H1 (cell line): ENCODE measurements at regions not wholly inside any gene's neighbourhood (a gene's known extent, or its start where the extent isn't known, plus 50 kb on each side); places are given as distances from the start of the nearest gene placed in this dataset.

Experiments
- CTCF ChIA-PET: fragments of 300-600 bp; sonication (Branson Sonifier 250); formaldehyde crosslinking; loops from one replicate; lab custom pipeline; 2021; ENCODE audit not compliant: partially characterized antibody; lab: Charles Lee
- POLR2A ChIA-PET: fragments of 300-600 bp; sonication (Branson Sonifier 250); formaldehyde crosslinking; loops from one replicate; lab custom pipeline; 2021; ENCODE audit warnings: inconsistent platforms; ENCODE audit not compliant: partially characterized antibody; lab: Charles Lee
- DNase-seq, 2 experiments: peaks; one replicate each; pipeline versions ENCODE4 v3.0.0 to v3.0.0-alpha.2; 2010 to 2022; ENCODE audit warnings: low spot score in 2 of 2, low read depth in 1 of 2, mixed read lengths in 1 of 2
- FAIRE-seq: peaks from 2 replicates; lab custom pipeline; 2011; peaks lifted over from hg19 to GRCh38; lab: Jason Lieb, UNC
- H2AFZ ChIP-seq: 2 replicates; pipeline ENCODE4 v1.8.1; 2012; ENCODE audit warnings: low read length, inconsistent platforms
- H2AK5ac ChIP-seq: 2 replicates; pipeline ENCODE4 v1.6.1; 2013; ENCODE audit warnings: low read depth, low read length
- H2BK120ac ChIP-seq: replicated peaks from 2 replicates; pipeline ENCODE3; 2013; ENCODE audit warnings: low read depth, low read length, inconsistent platforms
- H2BK12ac ChIP-seq: 2 replicates; pipeline ENCODE4 v1.6.1; 2013; ENCODE audit warnings: low read depth, low read length
- H2BK15ac ChIP-seq: 2 replicates; pipeline ENCODE4 v1.6.1; 2013; ENCODE audit warnings: low read length
- H2BK20ac ChIP-seq: 2 replicates; pipeline ENCODE4 v1.6.1; 2013; ENCODE audit warnings: low read length
- H2BK5ac ChIP-seq: 2 replicates; pipeline ENCODE4 v1.6.1; 2013; ENCODE audit warnings: low read depth, low read length
- H3K14ac ChIP-seq: 2 replicates; pipeline ENCODE4 v1.6.1; 2013; ENCODE audit warnings: inconsistent platforms; ENCODE audit not compliant: insufficient read length
- H3K18ac ChIP-seq: 2 replicates; pipeline ENCODE4 v1.6.1; 2013; ENCODE audit warnings: low read length; ENCODE audit errors: extremely low read depth
- H3K23ac ChIP-seq: 2 replicates; pipeline ENCODE4 v1.6.1; 2013; ENCODE audit warnings: inconsistent platforms; ENCODE audit not compliant: insufficient read length
- H3K23me2 ChIP-seq: 2 replicates; pipeline ENCODE4 v1.6.1; 2013; ENCODE audit warnings: low read depth, low read length
- H3K27ac ChIP-seq: 2 replicates; pipeline ENCODE4 v1.6.1; 2011; ENCODE audit warnings: low read depth, low read length, inconsistent platforms
- H3K27me3 ChIP-seq, 4 experiments: replicated peaks in 1 of 4; 1 replicate in 1 of 4; 2 replicates in 3 of 4; pipeline versions ENCODE4 v1.6.1 to v1.8.1; 2011 to 2013; ENCODE audit warnings: low read length in 3 of 4, mild to moderate bottlenecking in 3 of 4, inconsistent platforms in 2 of 4, mixed read lengths in 2 of 4, moderate library complexity in 1 of 4; ENCODE audit not compliant: control insufficient read depth in 3 of 4, insufficient read depth in 3 of 4; ENCODE audit errors: extremely low read depth in 1 of 4
- H3K36me3 ChIP-seq, 4 experiments: 2 replicates each; pipeline versions ENCODE4 v1.6.1 to v1.8.1; 2011 to 2013; ENCODE audit warnings: mild to moderate bottlenecking in 4 of 4, low read length in 3 of 4, moderate library complexity in 2 of 4, control low read depth in 1 of 4, inconsistent platforms in 1 of 4; ENCODE audit not compliant: insufficient read depth in 4 of 4, control insufficient read depth in 2 of 4
- H3K4ac ChIP-seq: replicated peaks from 2 replicates; pipeline ENCODE3; 2013; ENCODE audit warnings: low read length, low read depth, mixed read lengths, inconsistent platforms; ENCODE audit not compliant: insufficient read length
- H3K4me1 ChIP-seq, 4 experiments: replicated peaks in 1 of 4; 1 replicate in 1 of 4; 2 replicates in 3 of 4; pipeline versions ENCODE4 v1.6.1 to v1.8.1; 2011 to 2013; ENCODE audit warnings: low read length in 3 of 4, inconsistent platforms in 2 of 4, mixed read lengths in 1 of 4; ENCODE audit not compliant: insufficient read depth in 4 of 4, control insufficient read depth in 3 of 4
- H3K4me2 ChIP-seq, 2 experiments: 2 replicates each; pipeline versions ENCODE4 v1.6.1 to v1.8.1; 2011 to 2013; ENCODE audit warnings: low read depth in 2 of 2, low read length in 2 of 2, control low read depth in 1 of 2, inconsistent platforms in 1 of 2, mild to moderate bottlenecking in 1 of 2; ENCODE audit not compliant: insufficient read depth in 1 of 2
- H3K4me3 ChIP-seq, 4 experiments: fragments of 200-600, 300-600 bp in 1 of 4; sonication (generic), shearing (Covaris generic), sonication (Bioruptor Twin) in 1 of 4; 2 replicates each; pipeline versions ENCODE4 v1.5.1 to v1.8.1; 2011 to 2016; ENCODE audit warnings: low read length in 4 of 4, low read depth in 3 of 4, control low read depth in 2 of 4, inconsistent platforms in 2 of 4, mild to moderate bottlenecking in 2 of 4, mixed read lengths in 1 of 4, moderate library complexity in 1 of 4; ENCODE audit not compliant: insufficient read depth in 2 of 4; ENCODE audit errors: extremely low read depth in 1 of 4
- H3K56ac ChIP-seq: replicated peaks from 2 replicates; pipeline ENCODE3; 2013; ENCODE audit warnings: low read depth, mild to moderate bottlenecking, mixed read lengths, low read length, inconsistent platforms; ENCODE audit not compliant: insufficient read length
- H3K79me1 ChIP-seq: 2 replicates; pipeline ENCODE4 v1.6.1; 2013; ENCODE audit warnings: low read depth, low read length, control low read depth
- H3K79me2 ChIP-seq, 2 experiments: 2 replicates each; pipeline versions ENCODE4 v1.6.1 to v1.8.1; 2012 to 2013; ENCODE audit warnings: low read length in 2 of 2, mild to moderate bottlenecking in 2 of 2, inconsistent platforms in 1 of 2; ENCODE audit not compliant: insufficient read depth in 2 of 2, control insufficient read depth in 1 of 2
- H3K9ac ChIP-seq, 4 experiments: replicated peaks in 1 of 4; 1 replicate in 1 of 4; 2 replicates in 3 of 4; pipeline versions ENCODE4 v1.6.1 to v1.8.1; 2011 to 2013; ENCODE audit warnings: low read depth in 3 of 4, low read length in 3 of 4, control low read depth in 2 of 4, mild to moderate bottlenecking in 2 of 4, moderate library complexity in 2 of 4, inconsistent platforms in 1 of 4; ENCODE audit errors: extremely low read depth in 1 of 4
- H3K9me3 ChIP-seq, 2 experiments: 2 replicates each; pipeline versions ENCODE4 v1.6.1 to v1.8.1; 2012 to 2013; ENCODE audit warnings: mild to moderate bottlenecking in 2 of 2, moderate library complexity in 2 of 2, control low read depth in 1 of 2, inconsistent platforms in 1 of 2, low read depth in 1 of 2, low read length in 1 of 2, mixed read lengths in 1 of 2; ENCODE audit not compliant: insufficient read depth in 2 of 2
- H4K20me1 ChIP-seq, 2 experiments: replicated peaks in 1 of 2; 2 replicates each; pipeline versions ENCODE3 to v1.8.1; 2011 to 2013; ENCODE audit warnings: inconsistent platforms in 2 of 2, low read length in 2 of 2, mild to moderate bottlenecking in 1 of 2; ENCODE audit not compliant: insufficient read depth in 2 of 2, control insufficient read depth in 1 of 2
- H4K5ac ChIP-seq: 2 replicates; pipeline ENCODE4 v1.6.1; 2013; ENCODE audit warnings: low read length, low read depth, mixed read lengths, inconsistent platforms; ENCODE audit not compliant: insufficient read length
- H4K8ac ChIP-seq: 2 replicates; pipeline ENCODE4 v1.8.0; 2013; ENCODE audit warnings: mild to moderate bottlenecking, moderate library complexity, low read length, inconsistent platforms; ENCODE audit not compliant: insufficient read depth; ENCODE audit errors: extremely low read depth
- H4K91ac ChIP-seq: replicated peaks from 2 replicates; pipeline ENCODE3; 2013; ENCODE audit warnings: low read length, mixed read lengths, inconsistent platforms; ENCODE audit not compliant: insufficient read length
- BACH1 ChIP-seq: IDR thresholded peaks from 2 replicates; pipeline ENCODE4 v1.6.1; 2012; ENCODE audit warnings: low read length, improper control_type of control experiment
- GABPA ChIP-seq: IDR thresholded peaks from 2 replicates; pipeline ENCODE4 v1.6.1; 2011; ENCODE audit warnings: mild to moderate bottlenecking, low read length, moderate library complexity, borderline replicate concordance; ENCODE audit not compliant: insufficient read depth
- NRF1 ChIP-seq: IDR thresholded peaks from 2 replicates; pipeline ENCODE4 v1.6.1; 2011; ENCODE audit warnings: mild to moderate bottlenecking, low read depth, low read length, improper control_type of control experiment
- POU5F1 ChIP-seq: IDR thresholded peaks from 2 replicates; pipeline ENCODE4 v1.6.1; 2011; ENCODE audit warnings: low read depth, mild to moderate bottlenecking, low read length, moderate library complexity
- SAP30 ChIP-seq: fragments of 300-600 bp; sonication (generic); IDR thresholded peaks from 2 replicates; pipeline ENCODE4 v1.7.1; 2012; ENCODE audit warnings: low read length, moderate library complexity, mild to moderate bottlenecking, inconsistent platforms; ENCODE audit not compliant: insufficient read depth, insufficient replicate concordance
- SIN3A ChIP-seq, 2 experiments: IDR thresholded peaks in 1 of 2; conservative IDR thresholded peaks in 1 of 2; 2 replicates each; pipeline ENCODE4 v1.6.1; 2011 to 2012; ENCODE audit warnings: low read length in 2 of 2, improper control_type of control experiment in 1 of 2, low read depth in 1 of 2, mild to moderate bottlenecking in 1 of 2
- SP1 ChIP-seq: IDR thresholded peaks from 2 replicates; pipeline ENCODE4 v1.6.1; 2011; ENCODE audit warnings: low read depth, low read length
- WGBS, 2 experiments: shearing (Covaris generic) in 1 of 2; methylation state at CpG; one replicate each; pipeline versions ENCODE4 v1.1.6 to v1.1.7; 2013 to 2015; ENCODE audit warnings: low lambda C conversion rate in 2 of 2, mixed read lengths in 2 of 2, inconsistent platforms in 1 of 2, low coverage in 1 of 2, missing lambda C conversion rate in 1 of 2; ENCODE audit not compliant: insufficient replicate concordance in 2 of 2, insufficient coverage in 1 of 2, insufficient read length in 1 of 2; ENCODE audit errors: extremely low coverage in 1 of 2, missing lambda C conversion rate in 1 of 2; 5-methylcytosine and 5-hydroxymethylcytosine counted together
- TF ChIP-seq, protein P1 (sequence below): IDR thresholded peaks from 2 replicates; pipeline ENCODE4 v1.6.1; 2011; ENCODE audit warnings: low read length, improper control_type of control experiment

- no peak for TF ChIP-seq GABPA
- no peak for TF ChIP-seq SP1
- TF ChIP-seq SIN3A (conservative IDR thresholded peaks at IDR 0.05 in 1 of 2, IDR thresholded peaks at IDR 0.05 in 1 of 2; ENCODE audit: low read depth in 1 of 2, low read length in 2 of 2): no peak
- TF ChIP-seq POU5F1: no peak
- no peak for TF ChIP-seq NRF1
- no peak for TF ChIP-seq BACH1
- TF ChIP-seq, protein P1, sequence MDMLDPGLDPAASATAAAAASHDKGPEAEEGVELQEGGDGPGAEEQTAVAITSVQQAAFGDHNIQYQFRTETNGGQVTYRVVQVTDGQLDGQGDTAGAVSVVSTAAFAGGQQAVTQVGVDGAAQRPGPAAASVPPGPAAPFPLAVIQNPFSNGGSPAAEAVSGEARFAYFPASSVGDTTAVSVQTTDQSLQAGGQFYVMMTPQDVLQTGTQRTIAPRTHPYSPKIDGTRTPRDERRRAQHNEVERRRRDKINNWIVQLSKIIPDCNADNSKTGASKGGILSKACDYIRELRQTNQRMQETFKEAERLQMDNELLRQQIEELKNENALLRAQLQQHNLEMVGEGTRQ: no peak
- TF ChIP-seq SAP30: no peak
- Histone ChIP-seq H3K4me2 (no peak overlapping the region), H2BK5ac (no peak overlapping the region), H2AFZ (no peak overlapping the region), H2BK12ac (no peak overlapping the region), H4K5ac (no peak overlapping the region), H3K36me3 (no peaks in the 10 kb centered on the region), H3K18ac (no peak overlapping the region), H3K14ac (no peak overlapping the region), H3K79me1 (no peaks in the 10 kb centered on the region), H4K8ac (no peak overlapping the region; the same call in 1 of the 2 replicates), H2BK120ac (no peak overlapping the region), H2BK20ac (no peak overlapping the region), H3K4me1 (no peaks in the 10 kb centered on the region), H3K27ac (no peak overlapping the region), H3K9ac (no peak overlapping the region), H3K23me2 (no peaks in the 10 kb centered on the region), H3K9me3 (no peaks in the 10 kb centered on the region), H4K20me1 (no peaks in the 10 kb centered on the region), H3K23ac (no peak overlapping the region), H3K4me3 (no peak overlapping the region), H3K27me3 (peaks cover 0 to 3% (median 0%) of the 10 kb centered on the region in 4 experiments; a peak in 1 of 7 replicates), H2BK15ac (no peak overlapping the region), H3K4ac (no peak overlapping the region), H2AK5ac (no peak overlapping the region), H4K91ac (no peak overlapping the region), H3K79me2 (no peaks in the 10 kb centered on the region), H3K56ac (no peak overlapping the region)
- CTCF ChIA-PET: interaction anchor here (1.1 to 11.6 kb wide), 7 partner anchors 10 to 170 kb away, joined by 3 to 96 read pairs (median 5); no protein-coding TSS in a partner anchor
- DNase-seq (no peak), FAIRE-seq (no peak)
- 88% methylated on average over 9 of the region's 10 CpGs; no CpG with 5 or more reads in 1 of the 2 experiments for WGBS, 2 experiments
- POLR2A ChIA-PET: no interaction called here
Observed at GRCh38 chr11:116527180-116527991, 245.4 kb downstream of the BUD13 start.
